ENCODE measurements at regions not wholly inside any gene's neighbourhood (a gene's known extent, or its start where the extent isn't known, plus 50 kb on each side); places are given as distances from the start of the nearest gene placed in this dataset.

DNA sequence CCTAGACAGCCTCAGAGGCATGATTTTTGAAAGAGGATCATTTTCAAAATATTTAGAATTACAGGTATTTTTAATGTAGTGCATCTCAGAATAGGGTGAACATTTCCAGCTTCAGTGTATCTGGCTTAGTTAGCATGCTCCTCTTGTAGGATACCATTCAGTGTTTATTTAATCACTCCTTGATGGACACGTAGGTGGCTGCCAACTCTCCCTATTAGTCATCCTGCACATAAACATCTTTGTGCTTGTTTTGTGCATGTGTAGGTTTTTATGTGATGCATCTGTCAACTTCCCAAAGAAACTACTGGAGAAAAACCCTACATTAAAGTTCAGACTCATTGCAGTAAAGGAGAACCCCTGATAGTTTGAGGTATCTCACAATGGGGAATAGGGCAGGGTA lies 52.5 kb upstream of the RBM19 start:
- no peak for DNase-seq
